HL-60 (cell line): ENCODE measurements at regions not wholly inside any gene's neighbourhood (a gene's known extent, or its start where the extent isn't known, plus 50 kb on each side); places are given as distances from the start of the nearest gene placed in this dataset.

ENCODE experiments used
- DNase-seq, 2 experiments: peaks; one replicate each; pipeline ENCODE4 v3.0.0-alpha.2; 2010 to 2020; ENCODE audit warnings: low read depth in 1 of 2, low spot score in 1 of 2
- H3K27ac ChIP-seq: fragments of 250-450 bp; sonication (Bioruptor Pico); replicated peaks from 2 replicates; pipeline ENCODE4 v1.5.1; 2020; ENCODE audit warnings: mild to moderate bottlenecking, moderate library complexity
- H3K27me3 ChIP-seq: fragments of 250-450 bp; sonication (Bioruptor Pico); 2 replicates; pipeline ENCODE4 v1.5.1; 2021; ENCODE audit warnings: mild to moderate bottlenecking, moderate library complexity; ENCODE audit not compliant: insufficient read depth, poor library complexity, severe bottlenecking
- H3K4me3 ChIP-seq: replicated peaks from 2 replicates; pipeline ENCODE4 v1.5.1; 2011; ENCODE audit warnings: mild to moderate bottlenecking, control low read depth, low read length; ENCODE audit not compliant: insufficient read depth
- GABPA ChIP-seq: IDR thresholded peaks from 2 replicates; pipeline ENCODE4 v1.6.1; 2012; ENCODE audit warnings: low read depth
- POLR2AphosphoS5 ChIP-seq: IDR thresholded peaks from 2 replicates; pipeline ENCODE4 v1.6.1; 2012; ENCODE audit warnings: low read depth
- SPI1 ChIP-seq: IDR thresholded peaks from 2 replicates; pipeline ENCODE4 v1.6.1; 2012; ENCODE audit warnings: low read depth, mild to moderate bottlenecking, borderline replicate concordance
- TF ChIP-seq, protein P1 (sequence below): IDR thresholded peaks from one replicate; pipeline ENCODE4 v1.5.1; 2011; ENCODE audit warnings: low read length, control low read depth, inconsistent platforms; ENCODE audit not compliant: insufficient read depth
- TF ChIP-seq, protein P2 (sequence below): IDR thresholded peaks from 2 replicates; pipeline ENCODE4 v1.6.1; 2012; ENCODE audit warnings: low read depth; ENCODE audit not compliant: insufficient replicate concordance

DNA sequence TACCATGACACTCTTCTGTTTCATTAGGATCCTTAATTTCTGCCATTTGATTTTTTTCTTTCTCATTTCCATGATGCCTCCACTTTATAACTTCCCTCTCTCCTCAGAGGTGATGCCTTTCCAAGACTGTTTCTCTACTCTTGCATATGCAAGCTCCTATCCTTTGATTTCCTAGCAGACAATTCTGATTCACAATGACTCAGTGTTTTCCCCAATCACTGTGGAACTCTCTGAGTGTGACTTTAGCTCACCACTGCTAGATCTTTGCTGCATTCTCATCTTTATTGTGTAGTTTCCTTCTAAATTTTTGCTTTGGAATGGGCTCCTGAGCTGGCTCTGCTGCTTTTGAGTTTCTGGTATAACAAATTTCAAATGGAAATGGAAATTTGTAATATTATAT, 184.9 kb downstream of the TINAG start:
- no peak overlapping the region for H3K27ac ChIP-seq
- H3K4me3 ChIP-seq: no peak overlapping the region
- DNase-seq: no peak
- TF ChIP-seq, protein P1, sequence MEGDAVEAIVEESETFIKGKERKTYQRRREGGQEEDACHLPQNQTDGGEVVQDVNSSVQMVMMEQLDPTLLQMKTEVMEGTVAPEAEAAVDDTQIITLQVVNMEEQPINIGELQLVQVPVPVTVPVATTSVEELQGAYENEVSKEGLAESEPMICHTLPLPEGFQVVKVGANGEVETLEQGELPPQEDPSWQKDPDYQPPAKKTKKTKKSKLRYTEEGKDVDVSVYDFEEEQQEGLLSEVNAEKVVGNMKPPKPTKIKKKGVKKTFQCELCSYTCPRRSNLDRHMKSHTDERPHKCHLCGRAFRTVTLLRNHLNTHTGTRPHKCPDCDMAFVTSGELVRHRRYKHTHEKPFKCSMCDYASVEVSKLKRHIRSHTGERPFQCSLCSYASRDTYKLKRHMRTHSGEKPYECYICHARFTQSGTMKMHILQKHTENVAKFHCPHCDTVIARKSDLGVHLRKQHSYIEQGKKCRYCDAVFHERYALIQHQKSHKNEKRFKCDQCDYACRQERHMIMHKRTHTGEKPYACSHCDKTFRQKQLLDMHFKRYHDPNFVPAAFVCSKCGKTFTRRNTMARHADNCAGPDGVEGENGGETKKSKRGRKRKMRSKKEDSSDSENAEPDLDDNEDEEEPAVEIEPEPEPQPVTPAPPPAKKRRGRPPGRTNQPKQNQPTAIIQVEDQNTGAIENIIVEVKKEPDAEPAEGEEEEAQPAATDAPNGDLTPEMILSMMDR: no peak
- TF ChIP-seq POLR2AphosphoS5 (no peak), SPI1 (no peak), GABPA (no peak)
- TF ChIP-seq, protein P2, sequence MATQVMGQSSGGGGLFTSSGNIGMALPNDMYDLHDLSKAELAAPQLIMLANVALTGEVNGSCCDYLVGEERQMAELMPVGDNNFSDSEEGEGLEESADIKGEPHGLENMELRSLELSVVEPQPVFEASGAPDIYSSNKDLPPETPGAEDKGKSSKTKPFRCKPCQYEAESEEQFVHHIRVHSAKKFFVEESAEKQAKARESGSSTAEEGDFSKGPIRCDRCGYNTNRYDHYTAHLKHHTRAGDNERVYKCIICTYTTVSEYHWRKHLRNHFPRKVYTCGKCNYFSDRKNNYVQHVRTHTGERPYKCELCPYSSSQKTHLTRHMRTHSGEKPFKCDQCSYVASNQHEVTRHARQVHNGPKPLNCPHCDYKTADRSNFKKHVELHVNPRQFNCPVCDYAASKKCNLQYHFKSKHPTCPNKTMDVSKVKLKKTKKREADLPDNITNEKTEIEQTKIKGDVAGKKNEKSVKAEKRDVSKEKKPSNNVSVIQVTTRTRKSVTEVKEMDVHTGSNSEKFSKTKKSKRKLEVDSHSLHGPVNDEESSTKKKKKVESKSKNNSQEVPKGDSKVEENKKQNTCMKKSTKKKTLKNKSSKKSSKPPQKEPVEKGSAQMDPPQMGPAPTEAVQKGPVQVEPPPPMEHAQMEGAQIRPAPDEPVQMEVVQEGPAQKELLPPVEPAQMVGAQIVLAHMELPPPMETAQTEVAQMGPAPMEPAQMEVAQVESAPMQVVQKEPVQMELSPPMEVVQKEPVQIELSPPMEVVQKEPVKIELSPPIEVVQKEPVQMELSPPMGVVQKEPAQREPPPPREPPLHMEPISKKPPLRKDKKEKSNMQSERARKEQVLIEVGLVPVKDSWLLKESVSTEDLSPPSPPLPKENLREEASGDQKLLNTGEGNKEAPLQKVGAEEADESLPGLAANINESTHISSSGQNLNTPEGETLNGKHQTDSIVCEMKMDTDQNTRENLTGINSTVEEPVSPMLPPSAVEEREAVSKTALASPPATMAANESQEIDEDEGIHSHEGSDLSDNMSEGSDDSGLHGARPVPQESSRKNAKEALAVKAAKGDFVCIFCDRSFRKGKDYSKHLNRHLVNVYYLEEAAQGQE: no peak
- H3K27me3 ChIP-seq: no peaks in the 10 kb centered on the region

DNA sequence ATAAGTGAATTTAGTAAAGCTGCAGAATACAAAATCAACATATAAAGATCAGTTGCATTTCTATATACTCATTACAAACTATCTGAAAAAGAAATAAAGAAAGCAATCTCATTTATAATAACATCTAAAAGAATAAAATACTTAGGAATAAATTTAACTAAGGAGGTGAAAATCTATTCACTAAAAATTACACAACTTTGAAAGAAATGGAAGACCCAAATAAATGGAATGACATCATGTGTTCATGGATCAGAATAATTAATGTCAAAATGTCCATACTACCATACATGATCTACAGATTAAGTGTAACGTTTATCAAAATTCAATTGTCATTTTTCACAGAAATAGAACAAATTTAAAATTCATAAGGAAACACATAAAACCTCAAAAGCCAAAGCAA, 194.9 kb downstream of the TINAG start:
- Histone ChIP-seq H3K27me3 (no peaks in the 10 kb centered on the region), H3K4me3 (no peak overlapping the region), H3K27ac (no peak overlapping the region)
- no peak for DNase-seq
- no peak for TF ChIP-seq SPI1
- no peak for TF ChIP-seq GABPA
- TF ChIP-seq, protein P1: no peak
- TF ChIP-seq, protein P2: no peak

DNA sequence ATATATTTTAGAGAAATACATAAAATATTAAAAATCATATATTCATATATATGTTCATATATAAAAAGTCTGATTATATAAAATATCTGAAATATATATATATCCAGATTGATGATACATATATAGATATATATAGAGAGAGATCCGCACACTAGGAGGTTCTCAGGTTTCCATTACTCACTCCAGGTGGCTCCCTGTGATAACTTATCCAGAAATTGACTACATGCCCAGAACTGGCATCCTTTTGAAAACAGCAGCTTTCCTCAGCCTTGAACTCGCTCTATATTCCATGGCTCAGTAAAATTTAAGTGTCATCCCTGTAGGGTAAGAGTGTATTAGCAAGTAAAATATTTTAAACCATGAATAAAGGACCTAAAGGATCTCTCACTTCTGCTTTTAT, 206.8 kb downstream of the TINAG start:
- no peaks in the 10 kb centered on the region for H3K27me3 ChIP-seq
- H3K27ac ChIP-seq: no peak overlapping the region
- TF ChIP-seq, protein P1: no peak
- TF ChIP-seq GABPA: no peak
- no peak for TF ChIP-seq POLR2AphosphoS5
- no peak for TF ChIP-seq SPI1
- TF ChIP-seq, protein P2: no peak
- H3K4me3 ChIP-seq: no peak overlapping the region
- DNase-seq: no peak
